ENCODE measurements at regions not wholly inside any gene's neighbourhood (a gene's known extent, or its start where the extent isn't known, plus 50 kb on each side); places are given as distances from the start of the nearest gene placed in this dataset.
"Not testable (repeated sequence)": the region's sequence is repeated elsewhere in the genome, so short reads cannot be mapped to it uniquely, and the experiment has no call there.

- H3K36me3 ChIP-seq (ENCODE audit: control insufficient read depth in 4 of 4, insufficient read depth in 3 of 4, low read depth in 1 of 4, low read length in 3 of 4): no peaks in the 10 kb centered on the region
- no peak overlapping the region for H3K4me3 ChIP-seq (ENCODE audit: low read depth in 1 of 3, low read length in 3 of 3)
- H3K27me3 ChIP-seq (ENCODE audit: control insufficient read depth in 4 of 4, insufficient read depth in 4 of 4, low read length in 3 of 4): peaks cover 0 to 5% (median 0%) of the 10 kb centered on the region in 4 donors
- H3K9ac ChIP-seq (ENCODE audit: low read depth in 1 of 2, low read length in 2 of 2): no peak overlapping the region
- no peak for DNase-seq (ENCODE audit: low spot score)
- H3K4me1 ChIP-seq (ENCODE audit: control insufficient read depth in 4 of 4, insufficient read depth in 4 of 4, low read length in 3 of 4): no peaks in the 10 kb centered on the region
- WGBS: 75% methylated on average over 4 of the region's 4 CpGs
- no peaks in the 10 kb centered on the region for H3K9me3 ChIP-seq (ENCODE audit: control insufficient read depth in 4 of 4, low read length in 3 of 4)
- H3K27ac ChIP-seq (ENCODE audit: low read depth in 1 of 2, low read length in 2 of 2): no peak overlapping the region
- TF ChIP-seq TAF1 (conservative IDR thresholded peaks at IDR 0.05): no peak
- TF ChIP-seq NR2F2 (IDR thresholded peaks at IDR 0.05): no peak
- TF ChIP-seq FOXA2 (IDR thresholded peaks at IDR 0.05): no peak
- TF ChIP-seq ATF3 (IDR thresholded peaks at IDR 0.05): no peak
- no peak for TF ChIP-seq FOXA1 (IDR thresholded peaks at IDR 0.05)
- no peak for TF ChIP-seq GABPA (IDR thresholded peaks at IDR 0.05 in 1 of 2, conservative IDR thresholded peaks at IDR 0.05 in 1 of 2)
- no peak for TF ChIP-seq RXRA (IDR thresholded peaks at IDR 0.05)
- no peak for TF ChIP-seq SP1 (IDR thresholded peaks at IDR 0.05)
- TF ChIP-seq ZBTB33 (IDR thresholded peaks at IDR 0.05): no peak
- TF ChIP-seq REST (IDR thresholded peaks at IDR 0.05): no peak
- TF ChIP-seq EGR1 (IDR thresholded peaks at IDR 0.05; ENCODE audit: low read depth in 2 of 2): no peak
- TF ChIP-seq RAD21 (IDR thresholded peaks at IDR 0.05): no peak
These were observed 239.0 kb downstream of the NEBL start for GRCh38 chr10:20658158-20658557.

- H3K27ac ChIP-seq (ENCODE audit: low read depth in 1 of 2, low read length in 2 of 2): no peak overlapping the region
- H3K9me3 ChIP-seq (ENCODE audit: control insufficient read depth in 4 of 4, low read length in 3 of 4): no peaks in the 10 kb centered on the region
- H3K4me3 ChIP-seq (ENCODE audit: low read depth in 1 of 3, low read length in 3 of 3): no peak overlapping the region
- 80% methylated on average over 3 of the region's 3 CpGs for WGBS
- peaks cover 0 to 5% (median 0%) of the 10 kb centered on the region in 4 donors for H3K27me3 ChIP-seq (ENCODE audit: control insufficient read depth in 4 of 4, insufficient read depth in 4 of 4, low read length in 3 of 4)
- no peak overlapping the region for H3K9ac ChIP-seq (ENCODE audit: low read depth in 1 of 2, low read length in 2 of 2)
- no peak for DNase-seq (ENCODE audit: low spot score)
- no peaks in the 10 kb centered on the region for H3K4me1 ChIP-seq (ENCODE audit: control insufficient read depth in 4 of 4, insufficient read depth in 4 of 4, low read length in 3 of 4)
- no peak for TF ChIP-seq FOXA2 (IDR thresholded peaks at IDR 0.05)
- no peak for TF ChIP-seq SP1 (IDR thresholded peaks at IDR 0.05)
- TF ChIP-seq GABPA (IDR thresholded peaks at IDR 0.05 in 1 of 2, conservative IDR thresholded peaks at IDR 0.05 in 1 of 2): no peak
- no peak for TF ChIP-seq ATF3 (IDR thresholded peaks at IDR 0.05)
- TF ChIP-seq HNF4G (IDR thresholded peaks at IDR 0.05): no peak
- H3K36me3 ChIP-seq (ENCODE audit: control insufficient read depth in 4 of 4, insufficient read depth in 3 of 4, low read depth in 1 of 4, low read length in 3 of 4): no peaks in the 10 kb centered on the region
These were observed 240.2 kb downstream of the NEBL start for GRCh38 chr10:20656886-20657285.

- not testable (repeated sequence) for H3K4me1 ChIP-seq (ENCODE audit: control insufficient read depth in 4 of 4, insufficient read depth in 4 of 4, low read length in 3 of 4); H3K4me3 ChIP-seq (ENCODE audit: low read depth in 1 of 3, low read length in 3 of 3); H3K9me3 ChIP-seq (ENCODE audit: control insufficient read depth in 4 of 4, low read length in 3 of 4); H3K27me3 ChIP-seq (ENCODE audit: control insufficient read depth in 4 of 4, insufficient read depth in 4 of 4, low read length in 3 of 4); DNase-seq (ENCODE audit: low spot score); H3K27ac ChIP-seq (ENCODE audit: low read depth in 1 of 2, low read length in 2 of 2); H3K36me3 ChIP-seq (ENCODE audit: control insufficient read depth in 4 of 4, insufficient read depth in 3 of 4, low read depth in 1 of 4, low read length in 3 of 4); H3K9ac ChIP-seq (ENCODE audit: low read depth in 1 of 2, low read length in 2 of 2)
- 87% methylated on average over 5 of the region's 5 CpGs for WGBS
These were observed 244.7 kb downstream of the NEBL start for GRCh38 chr10:20652424-20652823.

Data from liver (tissue), 7 donors.